PC-9 (cell line): ENCODE measurements at regions not wholly inside any gene's neighbourhood (a gene's known extent, or its start where the extent isn't known, plus 50 kb on each side); places are given as distances from the start of the nearest gene placed in this dataset.

Source experiments
- CTCF ChIP-seq: fragments of 200-600 bp; sonication (generic); conservative IDR thresholded peaks from 2 replicates; pipeline ENCODE4 v1.6.1; 2017; ENCODE audit warnings: mixed run types, antibody characterized with exemption, mild to moderate bottlenecking, moderate library complexity
- EZH2 ChIP-seq: fragments of 200-600 bp; sonication (generic); IDR thresholded peaks from 2 replicates; pipeline ENCODE4 v1.8.0; 2017; ENCODE audit warnings: antibody characterized with exemption, low read depth

GRCh38 chr17:15121426-15121825, 143.7 kb downstream of the PMP22 start:
- TF ChIP-seq CTCF = no peak
- TF ChIP-seq EZH2 = no peak
